ENCODE measurements at regions not wholly inside any gene's neighbourhood (a gene's known extent, or its start where the extent isn't known, plus 50 kb on each side); places are given as distances from the start of the nearest gene placed in this dataset.

DNA sequence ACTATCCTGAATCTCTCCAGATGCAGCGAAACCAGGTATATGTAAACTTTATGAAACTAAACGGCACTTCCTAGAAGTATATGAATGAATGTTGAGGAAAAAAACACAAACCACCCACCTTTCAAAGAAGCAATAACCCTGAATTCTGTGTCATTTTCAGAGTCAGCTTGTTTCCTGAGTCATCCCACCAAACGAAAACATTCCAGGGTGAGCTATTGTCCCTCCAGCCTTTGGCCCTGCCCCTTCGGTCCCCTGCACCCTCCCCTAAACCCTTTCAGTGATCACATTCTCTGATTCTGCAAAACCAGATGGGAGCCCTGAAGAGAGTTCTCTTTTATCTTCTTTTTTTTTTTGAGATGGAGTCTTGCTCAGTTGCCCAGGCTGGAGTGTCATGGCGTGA is 202.6 kb upstream of the ALG10B start:
- TF ChIP-seq, protein P1, sequence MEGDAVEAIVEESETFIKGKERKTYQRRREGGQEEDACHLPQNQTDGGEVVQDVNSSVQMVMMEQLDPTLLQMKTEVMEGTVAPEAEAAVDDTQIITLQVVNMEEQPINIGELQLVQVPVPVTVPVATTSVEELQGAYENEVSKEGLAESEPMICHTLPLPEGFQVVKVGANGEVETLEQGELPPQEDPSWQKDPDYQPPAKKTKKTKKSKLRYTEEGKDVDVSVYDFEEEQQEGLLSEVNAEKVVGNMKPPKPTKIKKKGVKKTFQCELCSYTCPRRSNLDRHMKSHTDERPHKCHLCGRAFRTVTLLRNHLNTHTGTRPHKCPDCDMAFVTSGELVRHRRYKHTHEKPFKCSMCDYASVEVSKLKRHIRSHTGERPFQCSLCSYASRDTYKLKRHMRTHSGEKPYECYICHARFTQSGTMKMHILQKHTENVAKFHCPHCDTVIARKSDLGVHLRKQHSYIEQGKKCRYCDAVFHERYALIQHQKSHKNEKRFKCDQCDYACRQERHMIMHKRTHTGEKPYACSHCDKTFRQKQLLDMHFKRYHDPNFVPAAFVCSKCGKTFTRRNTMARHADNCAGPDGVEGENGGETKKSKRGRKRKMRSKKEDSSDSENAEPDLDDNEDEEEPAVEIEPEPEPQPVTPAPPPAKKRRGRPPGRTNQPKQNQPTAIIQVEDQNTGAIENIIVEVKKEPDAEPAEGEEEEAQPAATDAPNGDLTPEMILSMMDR (IDR thresholded peaks at IDR 0.05): no peak
- no peak for TF ChIP-seq POLR2A (IDR thresholded peaks at IDR 0.05)

All from adrenal gland (tissue), 5 donors.